ENCODE measurements at regions not wholly inside any gene's neighbourhood (a gene's known extent, or its start where the extent isn't known, plus 50 kb on each side); places are given as distances from the start of the nearest gene placed in this dataset.

DNA sequence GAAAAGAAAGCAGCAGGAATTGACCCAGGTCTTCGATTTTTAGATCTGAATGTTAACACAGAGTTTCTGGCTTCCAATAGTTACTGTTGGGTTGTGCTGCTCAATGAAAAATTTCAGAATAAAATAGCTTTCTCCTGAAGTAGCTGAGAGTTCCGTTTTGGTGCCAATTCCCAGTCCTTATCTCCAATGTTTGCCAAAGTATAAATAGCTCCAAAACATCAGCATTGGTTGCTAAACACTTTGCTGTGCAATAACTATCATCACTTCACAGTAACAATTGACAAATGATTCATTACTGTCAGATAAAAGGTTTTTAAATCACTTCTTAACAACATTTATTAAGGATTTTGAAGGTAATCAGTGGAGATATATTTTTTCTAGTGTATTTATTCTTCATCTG, 446.0 kb downstream of the PCDH20 start:
- H3K27ac ChIP-seq: no peak overlapping the region
- H3K9me3 ChIP-seq (ENCODE audit: low read depth): no peaks in the 10 kb centered on the region
- TF ChIP-seq, protein P1, sequence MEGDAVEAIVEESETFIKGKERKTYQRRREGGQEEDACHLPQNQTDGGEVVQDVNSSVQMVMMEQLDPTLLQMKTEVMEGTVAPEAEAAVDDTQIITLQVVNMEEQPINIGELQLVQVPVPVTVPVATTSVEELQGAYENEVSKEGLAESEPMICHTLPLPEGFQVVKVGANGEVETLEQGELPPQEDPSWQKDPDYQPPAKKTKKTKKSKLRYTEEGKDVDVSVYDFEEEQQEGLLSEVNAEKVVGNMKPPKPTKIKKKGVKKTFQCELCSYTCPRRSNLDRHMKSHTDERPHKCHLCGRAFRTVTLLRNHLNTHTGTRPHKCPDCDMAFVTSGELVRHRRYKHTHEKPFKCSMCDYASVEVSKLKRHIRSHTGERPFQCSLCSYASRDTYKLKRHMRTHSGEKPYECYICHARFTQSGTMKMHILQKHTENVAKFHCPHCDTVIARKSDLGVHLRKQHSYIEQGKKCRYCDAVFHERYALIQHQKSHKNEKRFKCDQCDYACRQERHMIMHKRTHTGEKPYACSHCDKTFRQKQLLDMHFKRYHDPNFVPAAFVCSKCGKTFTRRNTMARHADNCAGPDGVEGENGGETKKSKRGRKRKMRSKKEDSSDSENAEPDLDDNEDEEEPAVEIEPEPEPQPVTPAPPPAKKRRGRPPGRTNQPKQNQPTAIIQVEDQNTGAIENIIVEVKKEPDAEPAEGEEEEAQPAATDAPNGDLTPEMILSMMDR (IDR thresholded peaks at IDR 0.05; ENCODE audit: low read depth, low read length): no peak
- DNase-seq (ENCODE audit: low read depth in 1 of 2, low spot score in 1 of 2): no peak
- no peak overlapping the region for H3K4me3 ChIP-seq
- H3K4me1 ChIP-seq (ENCODE audit: low read depth): peaks cover 37% of the 10 kb centered on the region
- no peaks in the 10 kb centered on the region for H3K36me3 ChIP-seq
- H3K27me3 ChIP-seq: no peaks in the 10 kb centered on the region

- H3K27me3 ChIP-seq: no peaks in the 10 kb centered on the region
- H3K4me3 ChIP-seq: no peak overlapping the region
- H3K27ac ChIP-seq: no peak overlapping the region
- DNase-seq (ENCODE audit: low read depth in 1 of 2, low spot score in 1 of 2): no peak
- H3K36me3 ChIP-seq: no peaks in the 10 kb centered on the region
- TF ChIP-seq, protein P1 (IDR thresholded peaks at IDR 0.05; ENCODE audit: low read depth, low read length): no peak
- H3K9me3 ChIP-seq (ENCODE audit: low read depth): no peaks in the 10 kb centered on the region
- no peaks in the 10 kb centered on the region for H3K4me1 ChIP-seq (ENCODE audit: low read depth)
Observed at GRCh38 chr13:60959427-60959826, 456.2 kb downstream of the PCDH20 start.

DNA sequence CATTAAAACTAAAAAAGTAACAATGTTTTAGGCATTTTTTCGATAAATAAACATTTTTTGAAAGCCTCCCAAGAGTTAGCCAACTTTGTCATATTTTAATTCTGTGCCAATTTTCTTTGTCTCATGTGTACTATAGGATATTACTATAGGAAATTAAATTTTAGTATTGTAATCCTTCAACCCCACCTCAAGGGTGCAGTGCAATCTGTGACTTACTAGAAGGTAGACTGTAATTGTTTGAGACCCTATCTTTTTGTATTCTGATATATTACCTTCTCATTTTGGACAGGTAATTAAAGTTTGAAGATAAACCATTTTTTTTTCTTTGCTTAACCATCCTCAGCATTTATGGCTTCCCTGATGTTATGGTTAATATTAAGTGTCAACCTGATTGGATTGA, 457.8 kb downstream of the PCDH20 start:
- no peaks in the 10 kb centered on the region for H3K36me3 ChIP-seq
- H3K27ac ChIP-seq: no peak overlapping the region
- DNase-seq (ENCODE audit: low read depth in 1 of 2, low spot score in 1 of 2): no peak
- H3K4me1 ChIP-seq (ENCODE audit: low read depth): no peaks in the 10 kb centered on the region
- H3K9me3 ChIP-seq (ENCODE audit: low read depth): no peaks in the 10 kb centered on the region
- no peaks in the 10 kb centered on the region for H3K27me3 ChIP-seq
- TF ChIP-seq, protein P1 (IDR thresholded peaks at IDR 0.05; ENCODE audit: low read depth, low read length): no peak
- no peak overlapping the region for H3K4me3 ChIP-seq

- no peak overlapping the region for H3K4me3 ChIP-seq
- H3K4me1 ChIP-seq (ENCODE audit: low read depth): no peaks in the 10 kb centered on the region
- no peaks in the 10 kb centered on the region for H3K36me3 ChIP-seq
- DNase-seq (ENCODE audit: low read depth in 1 of 2, low spot score in 1 of 2): no peak
- H3K27me3 ChIP-seq: no peaks in the 10 kb centered on the region
- H3K9me3 ChIP-seq (ENCODE audit: low read depth): no peaks in the 10 kb centered on the region
- H3K27ac ChIP-seq: no peak overlapping the region
- TF ChIP-seq, protein P1 (IDR thresholded peaks at IDR 0.05; ENCODE audit: low read depth, low read length): no peak
Observed at GRCh38 chr13:60945396-60945795, 470.3 kb downstream of the PCDH20 start.

DNA sequence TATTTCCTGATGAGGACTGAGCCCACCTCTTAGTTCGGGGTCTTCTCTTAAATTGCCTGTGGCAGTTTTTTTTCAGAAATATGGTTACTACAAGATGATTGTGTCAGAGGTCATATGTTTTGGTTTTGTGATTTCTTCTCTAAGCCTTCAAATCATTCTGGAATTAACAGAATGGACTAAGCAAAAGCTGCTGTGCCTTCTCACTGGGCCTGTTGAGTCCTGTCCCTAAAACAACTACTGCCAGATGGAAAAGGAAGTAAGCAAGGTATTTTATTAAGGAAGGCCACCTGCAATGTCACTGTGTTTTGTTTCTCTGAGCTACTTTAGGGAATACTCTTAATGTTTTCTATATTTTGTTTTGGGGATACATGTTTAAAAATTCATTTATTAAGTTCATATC, 470.8 kb downstream of the PCDH20 start:
- Histone ChIP-seq H3K4me1 (ENCODE audit: low read depth) (no peaks in the 10 kb centered on the region), H3K9me3 (ENCODE audit: low read depth) (no peaks in the 10 kb centered on the region), H3K27ac (no peak overlapping the region), H3K36me3 (no peaks in the 10 kb centered on the region), H3K4me3 (no peak overlapping the region), H3K27me3 (no peaks in the 10 kb centered on the region)
- TF ChIP-seq, protein P1 (IDR thresholded peaks at IDR 0.05; ENCODE audit: low read depth, low read length): no peak
- DNase-seq (ENCODE audit: low read depth in 1 of 2, low spot score in 1 of 2): no peak

GRCh38 chr13:60944016-60944415, 471.6 kb downstream of the PCDH20 start:
- TF ChIP-seq, protein P1 (IDR thresholded peaks at IDR 0.05; ENCODE audit: low read depth, low read length): no peak
- Histone ChIP-seq H3K4me3 (no peak overlapping the region), H3K4me1 (ENCODE audit: low read depth) (no peaks in the 10 kb centered on the region), H3K36me3 (no peaks in the 10 kb centered on the region), H3K27ac (no peak overlapping the region), H3K9me3 (ENCODE audit: low read depth) (no peaks in the 10 kb centered on the region), H3K27me3 (no peaks in the 10 kb centered on the region)
- no peak for DNase-seq (ENCODE audit: low read depth in 1 of 2, low spot score in 1 of 2)

Measured in cardiac muscle cell (in vitro differentiated cells and primary cell).